GM18507 (cell line): ENCODE measurements at regions not wholly inside any gene's neighbourhood (a gene's known extent, or its start where the extent isn't known, plus 50 kb on each side); places are given as distances from the start of the nearest gene placed in this dataset.
"Not testable (repeated sequence)": the region's sequence is repeated elsewhere in the genome, so short reads cannot be mapped to it uniquely, and the experiment has no call there.

Source experiments
- DNase-seq: peaks from one replicate; pipeline ENCODE4 v3.0.0; 2011; ENCODE audit warnings: low read depth; ENCODE audit not compliant: insufficient read length; ENCODE audit errors: extremely low spot score
- FAIRE-seq: peaks from 2 replicates; lab custom pipeline; 2011; peaks lifted over from hg19 to GRCh38; lab: Jason Lieb, UNC

- FAIRE-seq (no peak), DNase-seq (no peak)
These were observed 173.9 kb upstream of the TNC start for GRCh38 chr9:115291841-115292240.

GRCh38 chr9:115292584-115293279 lies 174.8 kb upstream of the TNC start:
- no peak for FAIRE-seq
- DNase-seq: no peak

GRCh38 chr9:115295734-115296133 lies 177.8 kb upstream of the TNC start:
- no peak for FAIRE-seq

GRCh38 chr9:115296831-115297565 lies 179.0 kb upstream of the TNC start:
- FAIRE-seq (no peak), DNase-seq (no peak)

More at GRCh38 chr9:115295734-115296133, 177.8 kb upstream of the TNC start:
- no peak for DNase-seq

- no peak for FAIRE-seq
- no peak for DNase-seq
These were observed 182.2 kb upstream of the TNC start for GRCh38 chr9:115300116-115300515.

- FAIRE-seq (no peak), DNase-seq (no peak)
These were observed 182.9 kb upstream of the TNC start for GRCh38 chr9:115300874-115301273.

GRCh38 chr9:115301581-115301980 lies 183.6 kb upstream of the TNC start:
- FAIRE-seq (no peak), DNase-seq (no peak)

- FAIRE-seq (no peak), DNase-seq (no peak)
These were observed 187.6 kb upstream of the TNC start for GRCh38 chr9:115305543-115305942.

GRCh38 chr9:115306865-115307264 lies 188.9 kb upstream of the TNC start:
- no peak for DNase-seq
- no peak for FAIRE-seq

- no peak for DNase-seq
- no peak for FAIRE-seq
These were observed 195.6 kb upstream of the TNC start for GRCh38 chr9:115313545-115313944.

- FAIRE-seq (no peak), DNase-seq (no peak)
These were observed 208.5 kb upstream of the TNC start for GRCh38 chr9:115326461-115326860.

GRCh38 chr9:115327436-115328122 lies 209.6 kb upstream of the TNC start:
- FAIRE-seq (no peak), DNase-seq (no peak)

- FAIRE-seq: no peak
- no peak for DNase-seq
These were observed 210.3 kb upstream of the TNC start for GRCh38 chr9:115328228-115328627.

- DNase-seq: no peak
- no peak for FAIRE-seq
These were observed 210.7 kb upstream of the TNC start for GRCh38 chr9:115328677-115329076.

- FAIRE-seq: no peak
- no peak for DNase-seq
These were observed 215.5 kb upstream of the TNC start for GRCh38 chr9:115333277-115334070.

GRCh38 chr9:115335439-115335838 lies 217.5 kb upstream of the TNC start:
- no peak for FAIRE-seq

GRCh38 chr9:115340314-115340713 lies 222.4 kb upstream of the TNC start:
- DNase-seq: no peak
- no peak for FAIRE-seq

More at GRCh38 chr9:115335439-115335838, 217.5 kb upstream of the TNC start:
- no peak for DNase-seq

GRCh38 chr9:115341426-115341825 lies 223.5 kb upstream of the TNC start:
- DNase-seq (no peak), FAIRE-seq (no peak)

- DNase-seq, FAIRE-seq: not testable (repeated sequence)
These were observed 229.8 kb upstream of the TNC start for GRCh38 chr9:115347776-115348175.

- FAIRE-seq, DNase-seq: not testable (repeated sequence)
These were observed 231.0 kb upstream of the TNC start for GRCh38 chr9:115348936-115349335.
